Activated naive CD8-positive, alpha-beta T cell treated with anti-CD3 and anti-CD28 coated beads for 36 hours (primary cell): ENCODE measurements at regions not wholly inside any gene's neighbourhood (a gene's known extent, or its start where the extent isn't known, plus 50 kb on each side); places are given as distances from the start of the nearest gene placed in this dataset.
A peak's percentile ranks its signal among the peaks of the same experiment; 100 is the strongest.

Experiments used
- DNase-seq: peaks from one replicate; pipeline ENCODE4 v3.0.0; 2021
- H3K27ac Mint-ChIP-seq: one replicate; pipeline ENCODE4 v1.8.0; 2022; ENCODE audit warnings: mild to moderate bottlenecking, moderate library complexity, mixed read lengths
- H3K27me3 Mint-ChIP-seq: one replicate; pipeline ENCODE4 v1.8.0; 2022; ENCODE audit warnings: mild to moderate bottlenecking, mixed read lengths
- H3K36me3 Mint-ChIP-seq: one replicate; pipeline ENCODE4 v1.8.0; 2021; ENCODE audit warnings: mild to moderate bottlenecking, mixed read lengths
- H3K4me1 Mint-ChIP-seq: one replicate; pipeline ENCODE4 v1.8.0; 2021; ENCODE audit warnings: mixed read lengths
- H3K4me3 Mint-ChIP-seq: one replicate; pipeline ENCODE4 v1.8.0; 2022; ENCODE audit warnings: mild to moderate bottlenecking, moderate library complexity, mixed read lengths
- H3K9me3 Mint-ChIP-seq: one replicate; pipeline ENCODE4 v1.8.0; 2022; ENCODE audit warnings: mixed read lengths

GRCh38 chr11:31874631-31875191 lies 63.6 kb upstream of the PAX6 start:
- no peaks in the 10 kb centered on the region for H3K36me3 Mint-ChIP-seq
- H3K4me1 Mint-ChIP-seq, result no peaks in the 10 kb centered on the region
- no peaks in the 10 kb centered on the region for H3K9me3 Mint-ChIP-seq
- no peak overlapping the region for H3K27ac Mint-ChIP-seq
- H3K27me3 Mint-ChIP-seq, result peaks cover 37% of the 10 kb centered on the region
- no peak for DNase-seq
- no peak overlapping the region for H3K4me3 Mint-ChIP-seq

DNA sequence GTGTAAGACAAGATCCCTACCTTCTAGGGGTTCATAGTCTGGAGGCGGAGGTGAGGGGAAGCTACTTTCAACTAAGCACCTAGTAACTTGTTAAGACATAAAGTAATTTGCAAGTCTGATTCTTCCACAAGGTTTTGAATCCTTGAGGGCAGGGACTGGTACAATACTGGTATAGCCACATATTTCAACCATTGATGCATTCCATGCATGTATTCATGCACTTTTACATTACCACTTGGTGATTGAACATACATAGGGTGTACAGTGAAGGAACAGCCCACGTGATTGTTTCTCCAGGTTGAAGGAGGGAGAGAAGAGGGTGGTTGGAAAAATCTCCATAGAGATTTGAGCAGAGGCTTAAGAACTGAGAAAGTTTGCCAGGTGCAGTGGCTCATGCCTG lies 62.0 kb upstream of the PAX6 start:
- Mint-ChIP-seq H3K4me3 (no peak overlapping the region), H3K9me3 (no peaks in the 10 kb centered on the region), H3K27ac (no peak overlapping the region), H3K27me3 (peaks cover 45% of the 10 kb centered on the region), H3K4me1 (no peaks in the 10 kb centered on the region), H3K36me3 (no peaks in the 10 kb centered on the region)
- no peak for DNase-seq

GRCh38 chr11:31872076-31872443 lies 60.9 kb upstream of the PAX6 start:
- Mint-ChIP-seq H3K36me3 (no peaks in the 10 kb centered on the region), H3K27ac (no peak overlapping the region), H3K27me3 (peaks cover 45% of the 10 kb centered on the region), H3K9me3 (no peaks in the 10 kb centered on the region), H3K4me1 (no peaks in the 10 kb centered on the region), H3K4me3 (no peak overlapping the region)
- no peak for DNase-seq

DNA sequence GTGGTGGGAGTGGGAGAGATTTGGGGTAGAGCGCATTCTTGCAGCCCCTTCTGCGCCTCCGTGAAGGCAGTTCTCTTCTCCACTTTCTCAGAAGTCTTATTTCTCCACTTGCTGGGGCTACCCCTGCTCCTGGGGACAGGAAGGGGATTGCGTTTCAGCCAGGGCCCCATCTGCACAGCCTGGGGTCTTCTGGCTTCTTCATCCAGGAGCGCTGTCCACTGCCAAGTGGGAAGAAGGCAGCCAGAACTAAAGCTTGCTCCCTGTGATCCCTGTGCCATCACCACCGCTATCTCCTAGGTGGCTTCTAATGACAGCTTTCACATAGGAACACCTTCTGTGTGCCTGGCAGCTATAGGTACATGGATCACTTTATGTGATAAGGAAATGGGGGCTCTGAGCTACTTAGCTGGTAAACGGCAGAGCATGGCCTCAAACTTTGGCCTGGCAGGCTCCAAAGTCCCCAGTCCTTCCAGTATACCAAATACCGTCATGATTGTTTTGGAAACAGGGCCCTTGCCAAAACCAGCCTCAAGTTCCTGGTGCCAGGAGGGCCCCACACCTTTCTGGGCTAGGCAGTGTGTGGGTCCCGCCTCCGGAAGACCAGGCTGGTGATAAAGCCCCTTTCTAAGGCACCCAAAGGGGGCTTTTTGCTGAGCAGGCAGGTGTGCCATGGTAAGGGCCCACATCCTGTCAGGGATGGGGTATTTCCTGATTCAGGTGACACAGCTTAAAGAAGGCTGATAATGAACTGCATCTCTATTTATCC lies 60.4 kb upstream of the PAX6 start:
- H3K27ac Mint-ChIP-seq, result no peak overlapping the region
- H3K4me1 Mint-ChIP-seq, result no peaks in the 10 kb centered on the region
- DNase-seq, result no peak
- no peak overlapping the region for H3K4me3 Mint-ChIP-seq
- no peaks in the 10 kb centered on the region for H3K36me3 Mint-ChIP-seq
- no peaks in the 10 kb centered on the region for H3K9me3 Mint-ChIP-seq
- peaks cover 46% of the 10 kb centered on the region for H3K27me3 Mint-ChIP-seq

GRCh38 chr11:31870609-31871309 lies 59.6 kb upstream of the PAX6 start:
- DNase-seq, result peak; percentile 12
- no peaks in the 10 kb centered on the region for H3K36me3 Mint-ChIP-seq
- H3K4me1 Mint-ChIP-seq, result no peaks in the 10 kb centered on the region
- peaks cover 39% of the 10 kb centered on the region for H3K27me3 Mint-ChIP-seq
- no peak overlapping the region for H3K27ac Mint-ChIP-seq
- no peak overlapping the region for H3K4me3 Mint-ChIP-seq
- no peaks in the 10 kb centered on the region for H3K9me3 Mint-ChIP-seq

DNA sequence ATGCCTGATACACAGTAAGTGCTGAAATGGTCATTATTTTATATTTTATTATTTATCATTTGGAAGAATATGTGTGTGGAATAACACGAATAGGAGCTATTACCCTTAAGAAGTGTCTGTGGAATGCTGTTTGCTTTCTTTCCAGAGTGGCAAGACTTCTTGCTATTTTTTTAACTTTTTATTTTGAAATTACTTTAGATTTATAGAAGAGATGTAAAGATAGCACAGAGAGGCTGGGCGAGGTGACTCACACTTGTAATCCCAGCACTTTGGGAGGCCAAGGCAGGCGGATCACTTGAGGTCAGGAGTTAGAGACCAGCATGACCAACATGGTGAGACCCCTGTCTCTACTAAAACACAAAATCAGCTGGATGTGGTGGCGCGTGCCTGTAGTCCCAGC lies 58.9 kb upstream of the PAX6 start:
- H3K4me1 Mint-ChIP-seq, result no peaks in the 10 kb centered on the region
- H3K27ac Mint-ChIP-seq, result no peak overlapping the region
- peaks cover 42% of the 10 kb centered on the region for H3K27me3 Mint-ChIP-seq
- no peaks in the 10 kb centered on the region for H3K9me3 Mint-ChIP-seq
- no peak overlapping the region for H3K4me3 Mint-ChIP-seq
- DNase-seq, result no peak
- H3K36me3 Mint-ChIP-seq, result no peaks in the 10 kb centered on the region

GRCh38 chr11:31865606-31866300 lies 54.6 kb upstream of the PAX6 start:
- H3K36me3 Mint-ChIP-seq, result no peaks in the 10 kb centered on the region
- no peaks in the 10 kb centered on the region for H3K9me3 Mint-ChIP-seq
- no peak for DNase-seq
- no peaks in the 10 kb centered on the region for H3K4me1 Mint-ChIP-seq
- no peak overlapping the region for H3K27ac Mint-ChIP-seq
- H3K4me3 Mint-ChIP-seq, result no peak overlapping the region
- peaks cover 35% of the 10 kb centered on the region for H3K27me3 Mint-ChIP-seq

DNA sequence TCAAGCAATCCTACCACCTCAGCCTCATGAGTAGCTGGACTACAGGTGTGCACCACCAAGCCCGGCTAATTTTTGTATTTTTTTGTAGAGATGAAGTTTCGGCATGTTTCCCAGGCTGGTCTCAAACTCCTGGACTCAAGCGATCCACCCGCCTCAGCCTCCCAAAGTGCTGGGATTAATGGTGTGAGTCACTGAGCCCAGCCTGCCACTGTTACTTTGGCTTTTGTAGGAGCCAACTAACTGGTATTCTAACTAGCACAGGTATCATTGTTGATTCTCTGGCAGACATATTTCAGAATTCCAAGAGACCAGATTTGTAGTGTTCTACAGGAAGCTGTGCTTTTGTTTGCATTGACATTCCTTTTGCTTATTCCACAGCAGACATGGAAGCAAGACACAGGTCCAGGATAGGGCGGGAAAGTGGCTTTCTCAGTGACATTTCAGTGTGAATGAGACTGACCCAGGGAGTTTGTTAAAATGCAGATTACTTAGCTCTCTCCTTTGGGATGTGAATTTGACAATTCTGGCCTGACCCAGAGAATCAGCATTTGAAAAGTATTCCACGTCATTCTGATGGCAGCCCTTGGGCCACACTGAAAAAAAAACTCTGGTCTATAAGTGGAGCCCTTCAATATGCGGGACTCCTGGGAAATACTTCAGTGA lies 52.2 kb upstream of the PAX6 start:
- Mint-ChIP-seq H3K9me3 (no peaks in the 10 kb centered on the region), H3K27ac (no peak overlapping the region), H3K4me1 (no peaks in the 10 kb centered on the region), H3K36me3 (no peaks in the 10 kb centered on the region), H3K4me3 (no peak overlapping the region), H3K27me3 (peaks cover 32% of the 10 kb centered on the region)
- no peak for DNase-seq

GRCh38 chr11:31861011-31861410 lies 49.9 kb upstream of the PAX6 start:
- no peak for DNase-seq
- Mint-ChIP-seq H3K27me3 (peaks cover 27% of the 10 kb centered on the region), H3K4me1 (no peaks in the 10 kb centered on the region), H3K4me3 (no peak overlapping the region), H3K36me3 (no peaks in the 10 kb centered on the region), H3K9me3 (no peaks in the 10 kb centered on the region), H3K27ac (no peak overlapping the region)
